ENCODE measurements at regions not wholly inside any gene's neighbourhood (a gene's known extent, or its start where the extent isn't known, plus 50 kb on each side); places are given as distances from the start of the nearest gene placed in this dataset.

DNA sequence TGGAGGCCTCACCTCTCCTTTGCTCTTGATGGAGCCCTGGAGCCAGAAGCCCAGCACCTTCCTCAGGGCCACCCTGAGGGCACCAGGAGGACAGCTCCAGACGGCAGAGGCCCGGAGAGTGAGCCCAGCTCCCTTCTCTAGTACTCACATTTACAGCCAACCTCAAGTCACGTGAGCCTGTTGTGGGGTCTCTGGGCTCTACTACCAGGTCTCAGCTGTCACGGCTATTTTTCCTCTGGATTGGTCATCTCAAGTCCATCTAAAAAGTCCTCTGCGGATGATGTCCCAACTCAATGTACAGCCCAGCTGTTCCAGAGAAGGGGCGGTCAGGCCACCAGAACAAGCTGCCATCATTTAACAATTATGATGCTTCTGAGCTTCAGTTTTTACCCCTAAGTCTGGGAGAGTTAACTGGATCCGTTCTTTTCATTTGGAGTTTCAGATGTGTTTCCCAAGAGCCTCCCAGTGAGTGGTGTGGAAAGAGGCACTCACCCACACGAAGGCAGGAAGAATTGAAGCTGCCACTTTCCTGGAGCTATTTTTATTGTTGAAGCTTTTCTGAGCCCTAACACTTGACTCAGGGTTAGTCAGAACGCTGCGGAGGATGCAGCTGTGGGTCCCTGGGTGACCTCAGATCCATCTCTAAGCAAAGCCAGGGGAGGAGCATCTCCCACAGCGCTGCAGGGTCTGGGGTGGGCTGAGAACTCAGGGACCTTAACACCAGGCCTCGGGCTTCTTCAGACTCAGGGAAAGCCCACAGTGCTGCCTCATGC, 143.5 kb upstream of the UBL3 start:
- H3K4me3 ChIP-seq (ENCODE audit: low read depth, low read length) = no peak overlapping the region
- TF ChIP-seq, protein P1, sequence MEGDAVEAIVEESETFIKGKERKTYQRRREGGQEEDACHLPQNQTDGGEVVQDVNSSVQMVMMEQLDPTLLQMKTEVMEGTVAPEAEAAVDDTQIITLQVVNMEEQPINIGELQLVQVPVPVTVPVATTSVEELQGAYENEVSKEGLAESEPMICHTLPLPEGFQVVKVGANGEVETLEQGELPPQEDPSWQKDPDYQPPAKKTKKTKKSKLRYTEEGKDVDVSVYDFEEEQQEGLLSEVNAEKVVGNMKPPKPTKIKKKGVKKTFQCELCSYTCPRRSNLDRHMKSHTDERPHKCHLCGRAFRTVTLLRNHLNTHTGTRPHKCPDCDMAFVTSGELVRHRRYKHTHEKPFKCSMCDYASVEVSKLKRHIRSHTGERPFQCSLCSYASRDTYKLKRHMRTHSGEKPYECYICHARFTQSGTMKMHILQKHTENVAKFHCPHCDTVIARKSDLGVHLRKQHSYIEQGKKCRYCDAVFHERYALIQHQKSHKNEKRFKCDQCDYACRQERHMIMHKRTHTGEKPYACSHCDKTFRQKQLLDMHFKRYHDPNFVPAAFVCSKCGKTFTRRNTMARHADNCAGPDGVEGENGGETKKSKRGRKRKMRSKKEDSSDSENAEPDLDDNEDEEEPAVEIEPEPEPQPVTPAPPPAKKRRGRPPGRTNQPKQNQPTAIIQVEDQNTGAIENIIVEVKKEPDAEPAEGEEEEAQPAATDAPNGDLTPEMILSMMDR (IDR thresholded peaks at IDR 0.05; ENCODE audit: insufficient read depth, low read depth, low read length, missing control alignments) = no peak
- no peak for DNase-seq (ENCODE audit: low read depth)

DNA sequence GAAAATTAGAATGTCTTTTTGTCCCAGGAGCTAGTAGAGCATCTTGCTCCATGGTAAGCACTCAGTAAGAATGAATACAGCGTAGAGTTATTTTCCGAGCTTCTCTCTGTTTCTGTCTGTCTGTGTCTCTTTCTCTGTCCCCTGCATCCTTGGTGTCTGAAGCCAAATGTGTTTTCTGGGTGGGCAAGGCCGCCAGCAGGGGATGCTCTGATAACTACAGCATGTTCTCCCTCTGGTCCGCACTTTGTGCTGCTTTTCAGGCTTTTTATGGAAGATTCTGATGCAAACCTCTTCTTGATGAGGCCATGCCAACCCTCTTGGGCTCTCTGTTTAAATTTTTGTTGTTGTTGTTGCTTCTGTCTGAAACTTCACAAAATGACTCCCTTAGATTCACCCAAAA, 142.8 kb upstream of the UBL3 start:
- DNase-seq (ENCODE audit: low read depth) = no peak
- no peak overlapping the region for H3K4me3 ChIP-seq (ENCODE audit: low read depth, low read length)
- TF ChIP-seq, protein P1 (IDR thresholded peaks at IDR 0.05; ENCODE audit: insufficient read depth, low read depth, low read length, missing control alignments) = no peak

DNA sequence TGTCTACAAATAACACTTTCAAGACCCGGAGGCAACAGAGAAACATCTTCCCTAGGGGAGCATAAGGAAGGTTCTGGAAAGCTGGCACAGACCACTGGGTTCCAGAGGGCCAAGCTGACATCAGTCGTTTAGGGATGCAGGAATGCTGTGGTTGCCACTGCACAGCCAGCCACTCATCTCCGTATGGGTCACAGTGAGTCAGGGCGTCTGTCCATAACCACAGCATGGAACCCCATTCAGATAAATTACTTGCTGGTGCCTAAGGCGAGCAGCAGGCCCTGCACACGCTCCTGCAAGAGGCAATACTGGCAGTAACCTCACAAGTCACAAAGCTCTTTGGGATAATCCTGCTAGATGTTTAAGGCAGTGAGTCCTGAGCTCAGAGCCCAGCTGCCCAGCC, 140.9 kb upstream of the UBL3 start:
- H3K4me3 ChIP-seq (ENCODE audit: low read depth, low read length) = no peak overlapping the region
- no peak for DNase-seq (ENCODE audit: low read depth)
- TF ChIP-seq, protein P1 (IDR thresholded peaks at IDR 0.05; ENCODE audit: insufficient read depth, low read depth, low read length, missing control alignments) = no peak

DNA sequence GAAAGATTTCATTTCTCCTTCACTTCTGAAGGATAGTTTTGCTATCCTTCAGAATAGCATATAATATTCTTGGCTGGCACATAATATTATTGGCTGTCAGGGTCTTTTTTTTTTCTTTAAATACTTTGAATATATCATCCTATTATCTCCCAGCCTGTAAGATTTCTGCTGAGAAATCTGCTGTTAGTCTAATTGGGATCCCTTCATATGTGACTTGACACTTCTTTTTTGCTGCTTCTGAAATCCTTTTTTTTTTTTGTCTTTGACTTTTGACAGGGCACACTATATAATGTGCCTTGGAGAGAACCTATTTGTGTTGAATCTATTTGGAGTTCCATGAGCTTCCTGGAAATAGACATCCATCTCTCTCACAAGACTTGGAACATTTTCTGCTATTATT, 136.9 kb upstream of the UBL3 start:
- TF ChIP-seq, protein P1 (IDR thresholded peaks at IDR 0.05; ENCODE audit: insufficient read depth, low read depth, low read length, missing control alignments) = no peak

DNA sequence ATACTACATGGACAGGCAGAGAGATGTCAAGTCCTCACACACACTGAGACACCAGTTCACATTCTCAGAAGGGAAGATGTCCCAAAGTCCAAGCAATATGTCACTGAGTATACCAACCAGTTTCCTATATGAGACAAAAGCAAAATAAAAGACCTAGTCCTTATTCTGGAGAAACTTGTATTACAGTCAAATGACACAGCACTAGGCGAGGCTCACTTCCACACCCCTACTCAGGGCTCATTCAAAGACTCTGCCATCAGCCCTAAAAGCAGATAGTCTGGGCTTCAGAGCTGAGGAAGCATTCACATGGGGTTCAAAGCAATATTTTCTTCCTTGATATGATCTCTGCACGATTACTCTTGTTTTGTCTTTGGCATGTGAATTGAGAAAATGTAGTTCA, 129.9 kb upstream of the UBL3 start:
- H3K4me3 ChIP-seq (ENCODE audit: low read depth, low read length) = no peak overlapping the region
- TF ChIP-seq, protein P1 (IDR thresholded peaks at IDR 0.05; ENCODE audit: insufficient read depth, low read depth, low read length, missing control alignments) = no peak
- DNase-seq (ENCODE audit: low read depth) = no peak

More for the DNA sequence above, 136.9 kb upstream of the UBL3 start:
- H3K4me3 ChIP-seq (ENCODE audit: low read depth, low read length) = no peak overlapping the region
- DNase-seq (ENCODE audit: low read depth) = no peak

DNA sequence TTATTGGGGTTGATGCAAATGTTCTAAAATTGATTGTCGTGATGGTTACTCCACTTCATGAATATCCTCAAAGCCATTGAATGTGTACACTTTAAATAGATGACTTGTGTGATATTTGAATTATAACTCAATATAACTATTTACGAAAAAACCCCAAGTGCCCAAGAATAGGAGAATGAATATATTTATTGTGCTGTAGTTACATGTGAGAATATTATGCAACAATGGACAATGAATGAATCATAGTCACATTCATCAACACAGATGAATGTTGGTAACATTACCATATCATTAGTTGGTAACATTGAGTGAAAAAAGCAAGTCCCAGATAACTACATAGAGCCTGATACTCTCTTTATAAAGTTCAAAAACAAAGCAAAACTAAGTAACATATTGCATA, 127.8 kb upstream of the UBL3 start:
- TF ChIP-seq, protein P1 (IDR thresholded peaks at IDR 0.05; ENCODE audit: insufficient read depth, low read depth, low read length, missing control alignments) = no peak
- H3K4me3 ChIP-seq (ENCODE audit: low read depth, low read length) = no peak overlapping the region
- no peak for DNase-seq (ENCODE audit: low read depth)

Measured in GM12865 (cell line).